Muscle layer of duodenum (tissue), 2 donors: ENCODE measurements at regions not wholly inside any gene's neighbourhood (a gene's known extent, or its start where the extent isn't known, plus 50 kb on each side); places are given as distances from the start of the nearest gene placed in this dataset.

Source experiments
- H3K27ac ChIP-seq: one replicate; pipeline ENCODE4 v1.7.0; 2013; ENCODE audit warnings: mild to moderate bottlenecking, low read length
- H3K27me3 ChIP-seq: one replicate; pipeline ENCODE4 v1.7.0; 2013; ENCODE audit warnings: low read depth, mild to moderate bottlenecking, control low read depth, low read length
- H3K36me3 ChIP-seq, 2 donors: one replicate each; pipeline ENCODE4 v1.7.0; 2013; ENCODE audit warnings: low read length in 2 of 2, control low read depth in 1 of 2, mild to moderate bottlenecking in 1 of 2; ENCODE audit not compliant: insufficient read depth in 2 of 2, control insufficient read depth in 1 of 2
- H3K4me1 ChIP-seq, 2 donors: one replicate each; pipeline ENCODE4 v1.7.0; 2013; ENCODE audit warnings: low read length in 2 of 2, mild to moderate bottlenecking in 2 of 2, control low read depth in 1 of 2, moderate library complexity in 1 of 2; ENCODE audit not compliant: insufficient read depth in 2 of 2, control insufficient read depth in 1 of 2
- H3K4me3 ChIP-seq, 2 donors: one replicate each; pipeline ENCODE4 v1.7.0; 2013; ENCODE audit warnings: low read length in 2 of 2, low read depth in 1 of 2, mild to moderate bottlenecking in 1 of 2
- H3K9me3 ChIP-seq, 2 donors: one replicate each; pipeline ENCODE4 v1.7.0; 2013; ENCODE audit warnings: low read length in 2 of 2, control low read depth in 1 of 2, mild to moderate bottlenecking in 1 of 2; ENCODE audit not compliant: control insufficient read depth in 1 of 2
- donor health status: healthy.

- Histone ChIP-seq H3K27me3 (no peaks in the 10 kb centered on the region), H3K4me1 (peaks cover 0 to 3% of the 10 kb centered on the region in 2 donors), H3K36me3 (no peaks in the 10 kb centered on the region), H3K9me3 (no peaks in the 10 kb centered on the region), H3K27ac (no peak overlapping the region), H3K4me3 (no peak overlapping the region)
Measured at GRCh38 chr12:91893476-91893875, 252.2 kb downstream of the BTG1 start.

GRCh38 chr12:91892081-91892855 lies 253.4 kb downstream of the BTG1 start:
- Histone ChIP-seq H3K27ac (no peak overlapping the region), H3K36me3 (no peaks in the 10 kb centered on the region)

GRCh38 chr12:91890742-91891141 lies 254.9 kb downstream of the BTG1 start:
- Histone ChIP-seq H3K9me3 (no peaks in the 10 kb centered on the region), H3K27me3 (no peaks in the 10 kb centered on the region), H3K36me3 (no peaks in the 10 kb centered on the region), H3K4me1 (no peaks in the 10 kb centered on the region), H3K27ac (no peak overlapping the region), H3K4me3 (no peak overlapping the region)

More at GRCh38 chr12:91892081-91892855, 253.4 kb downstream of the BTG1 start:
- H3K9me3 ChIP-seq, result no peaks in the 10 kb centered on the region
- peaks cover 0 to 3% of the 10 kb centered on the region in 2 donors for H3K4me1 ChIP-seq
- H3K4me3 ChIP-seq, result no peak overlapping the region
- H3K27me3 ChIP-seq, result no peaks in the 10 kb centered on the region

GRCh38 chr12:91889910-91890309 lies 255.7 kb downstream of the BTG1 start:
- Histone ChIP-seq H3K27me3 (no peaks in the 10 kb centered on the region), H3K4me3 (no peak overlapping the region), H3K4me1 (no peaks in the 10 kb centered on the region), H3K36me3 (no peaks in the 10 kb centered on the region), H3K27ac (no peak overlapping the region), H3K9me3 (no peaks in the 10 kb centered on the region)

- Histone ChIP-seq H3K27ac (no peak overlapping the region), H3K27me3 (no peaks in the 10 kb centered on the region), H3K9me3 (no peaks in the 10 kb centered on the region), H3K4me1 (no peaks in the 10 kb centered on the region), H3K36me3 (no peaks in the 10 kb centered on the region), H3K4me3 (no peak overlapping the region)
Measured at GRCh38 chr12:91889059-91889458, 256.6 kb downstream of the BTG1 start.

- Histone ChIP-seq H3K9me3 (no peaks in the 10 kb centered on the region), H3K27me3 (no peaks in the 10 kb centered on the region), H3K36me3 (no peaks in the 10 kb centered on the region), H3K4me3 (no peak overlapping the region), H3K4me1 (no peaks in the 10 kb centered on the region), H3K27ac (no peak overlapping the region)
Measured at GRCh38 chr12:91887957-91888356, 257.7 kb downstream of the BTG1 start.

GRCh38 chr12:91885851-91886731 lies 259.6 kb downstream of the BTG1 start:
- H3K9me3 ChIP-seq, result no peaks in the 10 kb centered on the region
- H3K4me3 ChIP-seq, result no peak overlapping the region
- no peaks in the 10 kb centered on the region for H3K36me3 ChIP-seq
- no peak overlapping the region for H3K27ac ChIP-seq
- no peaks in the 10 kb centered on the region for H3K27me3 ChIP-seq
- H3K4me1 ChIP-seq, result no peaks in the 10 kb centered on the region

GRCh38 chr12:91884230-91884629 lies 261.4 kb downstream of the BTG1 start:
- H3K4me3 ChIP-seq, result no peak overlapping the region
- H3K9me3 ChIP-seq, result no peaks in the 10 kb centered on the region
- no peaks in the 10 kb centered on the region for H3K36me3 ChIP-seq
- H3K27ac ChIP-seq, result no peak overlapping the region
- no peaks in the 10 kb centered on the region for H3K27me3 ChIP-seq
- no peaks in the 10 kb centered on the region for H3K4me1 ChIP-seq

- H3K4me1 ChIP-seq, result no peaks in the 10 kb centered on the region
- no peaks in the 10 kb centered on the region for H3K36me3 ChIP-seq
- H3K27me3 ChIP-seq, result no peaks in the 10 kb centered on the region
- no peak overlapping the region for H3K27ac ChIP-seq
- no peaks in the 10 kb centered on the region for H3K9me3 ChIP-seq
- H3K4me3 ChIP-seq, result no peak overlapping the region
Measured at GRCh38 chr12:91883811-91884210, 261.8 kb downstream of the BTG1 start.

GRCh38 chr12:91882910-91883309 lies 262.7 kb downstream of the BTG1 start:
- Histone ChIP-seq H3K9me3 (no peaks in the 10 kb centered on the region), H3K4me3 (no peak overlapping the region), H3K4me1 (no peaks in the 10 kb centered on the region), H3K27me3 (no peaks in the 10 kb centered on the region), H3K27ac (no peak overlapping the region), H3K36me3 (no peaks in the 10 kb centered on the region)

- H3K27me3 ChIP-seq, result no peaks in the 10 kb centered on the region
- H3K36me3 ChIP-seq, result no peaks in the 10 kb centered on the region
- H3K4me3 ChIP-seq, result no peak overlapping the region
- peaks cover 0 to 5% of the 10 kb centered on the region in 2 donors for H3K4me1 ChIP-seq
- H3K27ac ChIP-seq, result no peak overlapping the region
- no peaks in the 10 kb centered on the region for H3K9me3 ChIP-seq
Measured at GRCh38 chr12:91880528-91880927, 265.1 kb downstream of the BTG1 start.
